ENCODE measurements at regions not wholly inside any gene's neighbourhood (a gene's known extent, or its start where the extent isn't known, plus 50 kb on each side); places are given as distances from the start of the nearest gene placed in this dataset.

- DNase-seq (no peak), ATAC-seq (no peak)
- 46% methylated on average over 2 of the region's 2 CpGs for WGBS
- no peak overlapping the region for H3K4me3 ChIP-seq (ENCODE audit: low read length)
- H3K9me3 ChIP-seq (ENCODE audit: control insufficient read depth, low read length), result no peaks in the 10 kb centered on the region
- intact Hi-C loops (cut with DNase I), result no loop called here
- H3K27ac ChIP-seq (ENCODE audit: low read length), result no peak overlapping the region
- no peaks in the 10 kb centered on the region for H3K4me1 ChIP-seq (ENCODE audit: control insufficient read depth, insufficient read depth, low read length)
- no peaks in the 10 kb centered on the region for H3K27me3 ChIP-seq (ENCODE audit: control insufficient read depth, insufficient read depth)
Observed at GRCh38 chr3:78201091-78201490, 1161.2 kb downstream of the ROBO2 start.

DNA sequence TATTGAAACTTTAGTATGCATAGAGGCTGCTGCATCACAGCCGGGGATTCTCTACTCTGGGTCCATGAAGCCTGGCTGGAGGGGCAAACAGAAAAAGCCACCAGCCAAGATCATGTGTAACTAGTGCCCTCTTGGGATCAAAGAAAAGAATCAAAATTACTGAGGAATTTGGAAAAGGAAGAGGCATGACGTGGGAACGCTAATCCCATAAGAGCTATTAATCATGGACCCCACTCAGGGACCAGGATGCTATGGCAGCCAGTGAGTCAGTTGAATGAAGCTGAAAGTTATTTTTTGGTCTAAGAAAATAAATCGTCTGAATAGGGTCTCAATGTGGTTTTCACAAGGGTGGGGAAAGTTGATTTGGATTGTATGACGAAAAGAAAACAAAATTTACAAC is 1165.1 kb downstream of the ROBO2 start:
- intact Hi-C loops (cut with DNase I), result no loop called here
- Histone ChIP-seq H3K9me3 (ENCODE audit: control insufficient read depth, low read length) (no peaks in the 10 kb centered on the region), H3K4me1 (ENCODE audit: control insufficient read depth, insufficient read depth, low read length) (no peaks in the 10 kb centered on the region), H3K27me3 (ENCODE audit: control insufficient read depth, insufficient read depth) (no peaks in the 10 kb centered on the region), H3K4me3 (ENCODE audit: low read length) (no peak overlapping the region), H3K27ac (ENCODE audit: low read length) (no peak overlapping the region)
- 27% methylated on average over 5 of the region's 5 CpGs for WGBS
- peak; percentile 26 to 51 for ATAC-seq
- no peak for DNase-seq

DNA sequence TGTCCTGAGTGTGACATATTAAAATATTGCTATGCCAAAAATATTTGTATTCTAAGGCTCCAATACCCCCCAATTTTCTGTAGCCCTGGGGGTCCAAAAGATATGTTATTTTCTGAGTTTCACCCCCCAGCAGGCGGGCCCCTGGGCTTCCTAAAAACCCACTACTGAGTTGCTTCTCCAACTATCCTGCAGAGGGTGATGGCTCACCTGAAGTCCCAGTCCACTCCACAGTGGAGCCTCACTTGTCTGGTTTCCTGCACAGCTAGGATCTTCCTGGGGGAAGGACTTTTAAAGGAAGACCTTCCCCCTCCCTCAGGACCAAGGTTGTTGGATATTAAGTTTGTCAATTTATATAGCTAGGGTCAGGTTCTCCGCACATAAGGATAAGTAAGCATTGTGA is 1181.4 kb downstream of the ROBO2 start:
- 78% methylated on average over 2 of the region's 2 CpGs for WGBS
- intact Hi-C loops (cut with DNase I), result no loop called here
- ATAC-seq (no peak), DNase-seq (no peak)
- H3K27me3 ChIP-seq (ENCODE audit: control insufficient read depth, insufficient read depth), result no peaks in the 10 kb centered on the region
- no peak overlapping the region for H3K27ac ChIP-seq (ENCODE audit: low read length)
- no peak overlapping the region for H3K4me3 ChIP-seq (ENCODE audit: low read length)
- no peaks in the 10 kb centered on the region for H3K9me3 ChIP-seq (ENCODE audit: control insufficient read depth, low read length)
- no peaks in the 10 kb centered on the region for H3K4me1 ChIP-seq (ENCODE audit: control insufficient read depth, insufficient read depth, low read length)

GRCh38 chr3:78221796-78222195 is 1181.9 kb downstream of the ROBO2 start:
- Histone ChIP-seq H3K9me3 (ENCODE audit: control insufficient read depth, low read length) (no peaks in the 10 kb centered on the region), H3K4me3 (ENCODE audit: low read length) (no peak overlapping the region), H3K27ac (ENCODE audit: low read length) (no peak overlapping the region), H3K4me1 (ENCODE audit: control insufficient read depth, insufficient read depth, low read length) (no peaks in the 10 kb centered on the region), H3K27me3 (ENCODE audit: control insufficient read depth, insufficient read depth) (no peaks in the 10 kb centered on the region)
- no peak for ATAC-seq
- intact Hi-C loops (cut with DNase I), result no loop called here
- no peak for DNase-seq

DNA sequence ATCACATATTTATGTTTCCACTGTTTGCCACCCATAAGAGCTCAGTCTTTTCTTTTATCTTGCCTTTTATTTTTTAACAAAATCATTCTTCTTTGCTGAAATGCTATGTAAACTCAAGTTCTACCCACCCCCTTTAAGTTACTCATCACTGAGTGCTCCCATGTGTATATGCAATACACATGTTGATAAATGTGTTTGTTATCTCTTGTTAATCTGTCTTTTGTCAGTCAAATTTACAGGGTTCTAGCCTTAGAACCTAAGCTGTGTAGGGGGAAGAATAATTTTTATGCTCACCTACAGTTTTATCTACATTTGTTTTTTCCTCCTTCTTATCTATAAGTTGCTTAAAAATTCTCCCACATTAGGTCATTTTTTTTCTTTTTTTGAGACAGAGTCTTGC is 1195.9 kb downstream of the ROBO2 start:
- H3K9me3 ChIP-seq (ENCODE audit: control insufficient read depth, low read length), result no peaks in the 10 kb centered on the region
- H3K27ac ChIP-seq (ENCODE audit: low read length), result no peak overlapping the region
- no peaks in the 10 kb centered on the region for H3K27me3 ChIP-seq (ENCODE audit: control insufficient read depth, insufficient read depth)
- DNase-seq (no peak), ATAC-seq (no peak)
- H3K4me1 ChIP-seq (ENCODE audit: control insufficient read depth, insufficient read depth, low read length), result no peaks in the 10 kb centered on the region
- intact Hi-C loops (cut with DNase I), result no loop called here
- no peak overlapping the region for H3K4me3 ChIP-seq (ENCODE audit: low read length)

GRCh38 chr3:78238811-78239210 is 1198.9 kb downstream of the ROBO2 start:
- intact Hi-C loops (cut with DNase I), result no loop called here
- 81% methylated on average over 5 of the region's 5 CpGs for WGBS

GRCh38 chr3:78242724-78243123 is 1202.8 kb downstream of the ROBO2 start:
- DNase-seq (no peak), ATAC-seq (no peak)
- 80% methylated on average over 3 of the region's 3 CpGs for WGBS
- intact Hi-C loops (cut with DNase I), result no loop called here
- H3K27ac ChIP-seq (ENCODE audit: low read length), result no peak overlapping the region
- H3K27me3 ChIP-seq (ENCODE audit: control insufficient read depth, insufficient read depth), result no peaks in the 10 kb centered on the region
- H3K4me3 ChIP-seq (ENCODE audit: low read length), result no peak overlapping the region
- H3K4me1 ChIP-seq (ENCODE audit: control insufficient read depth, insufficient read depth, low read length), result no peaks in the 10 kb centered on the region
- H3K9me3 ChIP-seq (ENCODE audit: control insufficient read depth, low read length), result no peaks in the 10 kb centered on the region

More at GRCh38 chr3:78238811-78239210, 1198.9 kb downstream of the ROBO2 start:
- H3K27me3 ChIP-seq (ENCODE audit: control insufficient read depth, insufficient read depth), result no peaks in the 10 kb centered on the region
- no peak overlapping the region for H3K27ac ChIP-seq (ENCODE audit: low read length)
- H3K4me1 ChIP-seq (ENCODE audit: control insufficient read depth, insufficient read depth, low read length), result no peaks in the 10 kb centered on the region
- DNase-seq (no peak), ATAC-seq (no peak)
- no peak overlapping the region for H3K4me3 ChIP-seq (ENCODE audit: low read length)
- H3K9me3 ChIP-seq (ENCODE audit: control insufficient read depth, low read length), result no peaks in the 10 kb centered on the region

- DNase-seq, result no peak
- H3K4me1 ChIP-seq (ENCODE audit: control insufficient read depth, insufficient read depth, low read length), result no peaks in the 10 kb centered on the region
- no peaks in the 10 kb centered on the region for H3K9me3 ChIP-seq (ENCODE audit: control insufficient read depth, low read length)
- no peak overlapping the region for H3K4me3 ChIP-seq (ENCODE audit: low read length)
- intact Hi-C loops (cut with DNase I), result no loop called here
- no peak overlapping the region for H3K27ac ChIP-seq (ENCODE audit: low read length)
- H3K27me3 ChIP-seq (ENCODE audit: control insufficient read depth, insufficient read depth), result no peaks in the 10 kb centered on the region
- no peak for ATAC-seq
- WGBS, result 58% methylated on average over 2 of the region's 2 CpGs
Observed at GRCh38 chr3:78244136-78244535, 1204.2 kb downstream of the ROBO2 start.

GRCh38 chr3:78249294-78249693 is 1209.4 kb downstream of the ROBO2 start:
- no peaks in the 10 kb centered on the region for H3K27me3 ChIP-seq (ENCODE audit: control insufficient read depth, insufficient read depth)
- WGBS, result 30% methylated on average over 3 of the region's 3 CpGs
- intact Hi-C loops (cut with DNase I), result no loop called here
- no peak overlapping the region for H3K27ac ChIP-seq (ENCODE audit: low read length)
- no peak for DNase-seq
- no peak overlapping the region for H3K4me3 ChIP-seq (ENCODE audit: low read length)
- no peak for ATAC-seq
- no peaks in the 10 kb centered on the region for H3K4me1 ChIP-seq (ENCODE audit: control insufficient read depth, insufficient read depth, low read length)
- H3K9me3 ChIP-seq (ENCODE audit: control insufficient read depth, low read length), result no peaks in the 10 kb centered on the region

DNA sequence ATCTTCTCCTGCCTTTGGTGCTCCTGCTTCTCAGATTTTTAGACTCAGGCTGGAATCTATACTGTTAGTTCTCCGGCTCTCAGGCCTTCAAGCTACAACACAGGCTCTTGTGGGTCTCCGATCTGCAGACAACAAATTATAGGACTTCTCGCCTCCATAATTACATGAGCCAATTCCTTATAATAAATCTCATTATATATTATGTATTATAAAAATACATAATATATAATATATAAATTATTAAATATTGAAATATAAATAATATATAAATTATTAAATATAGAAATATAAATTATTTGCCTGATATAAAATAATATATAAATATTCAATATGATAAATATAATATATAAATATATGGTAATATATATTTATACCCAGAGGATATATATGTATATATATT is 1214.0 kb downstream of the ROBO2 start:
- Histone ChIP-seq H3K27me3 (ENCODE audit: control insufficient read depth, insufficient read depth) (no peaks in the 10 kb centered on the region), H3K9me3 (ENCODE audit: control insufficient read depth, low read length) (no peaks in the 10 kb centered on the region), H3K27ac (ENCODE audit: low read length) (no peak overlapping the region), H3K4me3 (ENCODE audit: low read length) (no peak overlapping the region), H3K4me1 (ENCODE audit: control insufficient read depth, insufficient read depth, low read length) (no peaks in the 10 kb centered on the region)
- WGBS, result 92% methylated on average over 3 of the region's 3 CpGs
- ATAC-seq (no peak), DNase-seq (no peak)
- intact Hi-C loops (cut with DNase I), result no loop called here

DNA sequence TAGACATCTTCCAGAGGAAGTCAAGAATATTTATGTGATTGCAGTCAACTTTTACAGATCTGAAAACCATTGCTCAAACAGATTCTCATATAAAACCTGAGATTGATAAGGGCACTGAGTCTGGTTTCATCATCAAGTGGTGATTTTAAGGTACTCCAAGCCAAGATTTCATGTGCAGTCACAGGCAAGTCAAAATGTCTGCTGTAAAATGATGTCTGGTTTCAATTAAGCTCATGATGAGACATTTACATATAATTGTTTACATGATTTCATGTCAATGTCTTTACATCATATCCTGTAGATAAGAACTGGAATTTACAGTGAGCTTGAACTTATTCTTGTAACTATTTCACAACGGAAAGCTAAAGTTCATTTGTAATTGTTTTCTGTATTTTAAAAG is 1215.5 kb downstream of the ROBO2 start:
- intact Hi-C loops (cut with DNase I), result no loop called here
- no peak for DNase-seq
- 35% methylated on average over 1 of the region's 1 CpG for WGBS
- Histone ChIP-seq H3K4me1 (ENCODE audit: control insufficient read depth, insufficient read depth, low read length) (no peaks in the 10 kb centered on the region), H3K27me3 (ENCODE audit: control insufficient read depth, insufficient read depth) (no peaks in the 10 kb centered on the region), H3K4me3 (ENCODE audit: low read length) (no peak overlapping the region), H3K27ac (ENCODE audit: low read length) (no peak overlapping the region), H3K9me3 (ENCODE audit: control insufficient read depth, low read length) (no peaks in the 10 kb centered on the region)
- no peak for ATAC-seq

GRCh38 chr3:78256123-78256522 is 1216.2 kb downstream of the ROBO2 start:
- no peak for ATAC-seq
- WGBS, result 47% methylated on average over 1 of the region's 1 CpG
- intact Hi-C loops (cut with DNase I), result no loop called here
- H3K27me3 ChIP-seq (ENCODE audit: control insufficient read depth, insufficient read depth), result no peaks in the 10 kb centered on the region
- DNase-seq, result no peak
- no peaks in the 10 kb centered on the region for H3K9me3 ChIP-seq (ENCODE audit: control insufficient read depth, low read length)
- no peak overlapping the region for H3K4me3 ChIP-seq (ENCODE audit: low read length)
- H3K27ac ChIP-seq (ENCODE audit: low read length), result no peak overlapping the region
- H3K4me1 ChIP-seq (ENCODE audit: control insufficient read depth, insufficient read depth, low read length), result no peaks in the 10 kb centered on the region
